Thyroid gland (tissue), 4 donors: ENCODE measurements at regions not wholly inside any gene's neighbourhood (a gene's known extent, or its start where the extent isn't known, plus 50 kb on each side); places are given as distances from the start of the nearest gene placed in this dataset.
A peak's percentile ranks its signal among the peaks of the same experiment; 100 is the strongest.

Source experiments
- DNase-seq, 2 donors: peaks; one replicate each; pipeline ENCODE4 v3.0.0-alpha.2; 2019
- H3K27ac ChIP-seq, 3 donors: fragments of 200-600 bp; sonication (generic); 1 replicate in 2 of 3; 2 replicates in 1 of 3; pipeline ENCODE4 v1.5.1; 2016 to 2019; ENCODE audit warnings: mild to moderate bottlenecking in 1 of 3, moderate library complexity in 1 of 3
- H3K27me3 ChIP-seq: fragments of 200-600 bp; sonication (generic); one replicate; pipeline ENCODE4 v1.5.1; 2019
- H3K36me3 ChIP-seq, 2 donors: fragments of 200-600 bp; sonication (generic); one replicate each; pipeline ENCODE4 v1.5.1; 2016 to 2019
- H3K4me1 ChIP-seq, 2 donors: fragments of 200-600 bp; sonication (generic); one replicate each; pipeline ENCODE4 v1.5.1; 2017 to 2019
- H3K4me3 ChIP-seq, 3 donors: fragments of 200-600 bp; sonication (generic); replicated peaks in 1 of 3; 1 replicate in 2 of 3; 2 replicates in 1 of 3; pipeline ENCODE4 v1.5.1; 2016; ENCODE audit warnings: mild to moderate bottlenecking in 1 of 3
- H3K9me3 ChIP-seq: fragments of 200-600 bp; sonication (generic); one replicate; pipeline ENCODE4 v1.5.1; 2017
- CTCF ChIP-seq, 6 experiments: fragments of 200-600 bp in 3 of 6; fragments of 450-650 bp in 3 of 6; sonication (generic) in 3 of 6; IDR thresholded peaks; one replicate each; pipeline ENCODE4 v1.5.1; 2016 to 2019; ENCODE audit warnings: antibody characterized with exemption in 6 of 6, mild to moderate bottlenecking in 2 of 6, inconsistent platforms in 1 of 6, moderate library complexity in 1 of 6
- POLR2A ChIP-seq, 2 donors: fragments of 450-650 bp; IDR thresholded peaks; one replicate each; pipeline ENCODE4 v1.6.1; 2017; ENCODE audit warnings: antibody characterized with exemption in 2 of 2, mild to moderate bottlenecking in 2 of 2, moderate library complexity in 1 of 2
- WGBS, 2 donors: methylation state at CpG; one replicate each; pipeline ENCODE4 v1.1.5; 2017; 5-methylcytosine and 5-hydroxymethylcytosine counted together
- intact Hi-C: fragments of 100-400 bp; cut with DNase I; formaldehyde crosslinking; loops from one replicate; pipeline ENCODE4 v1.15.1; 2023

GRCh38 chr13:77838271-77838670, 80.4 kb downstream of the EDNRB start:
- WGBS, 2 donors: 87 to 90% methylated on average over 2 of the region's 2 CpGs
- intact Hi-C loops: no loop called here
- H3K36me3 ChIP-seq: no peaks in the 10 kb centered on the region
- peaks cover 1 to 3% of the 10 kb centered on the region in 2 donors for H3K4me1 ChIP-seq
- no peaks in the 10 kb centered on the region for H3K27me3 ChIP-seq
- TF ChIP-seq POLR2A (IDR thresholded peaks at IDR 0.05): no peak
- H3K4me3 ChIP-seq: no peak overlapping the region
- H3K9me3 ChIP-seq: no peaks in the 10 kb centered on the region
- no peak for DNase-seq
- no peak overlapping the region for H3K27ac ChIP-seq

- Histone ChIP-seq H3K36me3 (no peaks in the 10 kb centered on the region), H3K9me3 (no peaks in the 10 kb centered on the region), H3K4me3 (no peak overlapping the region), H3K4me1 (peaks cover 7 to 8% of the 10 kb centered on the region in 2 donors), H3K27ac (no peak overlapping the region), H3K27me3 (no peaks in the 10 kb centered on the region)
- intact Hi-C loops: no loop called here
- 85 to 87% methylated on average over 3 of the region's 3 CpGs for WGBS, 2 donors
- TF ChIP-seq CTCF (IDR thresholded peaks at IDR 0.05) (no peak), POLR2A (IDR thresholded peaks at IDR 0.05) (no peak)
- DNase-seq: no peak
These were observed 82.2 kb downstream of the EDNRB start for GRCh38 chr13:77836423-77836822.

GRCh38 chr13:77833331-77833863, 85.2 kb downstream of the EDNRB start:
- 31 to 39% methylated on average over 2 of the region's 2 CpGs for WGBS, 2 donors
- intact Hi-C loops: no loop called here
- no peaks in the 10 kb centered on the region for H3K9me3 ChIP-seq
- H3K27ac ChIP-seq: no peak overlapping the region
- peaks cover 7 to 8% of the 10 kb centered on the region in 2 donors for H3K4me1 ChIP-seq
- H3K36me3 ChIP-seq: no peaks in the 10 kb centered on the region
- no peak overlapping the region for H3K4me3 ChIP-seq
- DNase-seq: peak in 1 of 2 donors; percentile 2
- H3K27me3 ChIP-seq: no peaks in the 10 kb centered on the region
- no peak for TF ChIP-seq POLR2A (IDR thresholded peaks at IDR 0.05)
- TF ChIP-seq CTCF (IDR thresholded peaks at IDR 0.05): no peak

GRCh38 chr13:77832339-77833100, 86.1 kb downstream of the EDNRB start:
- H3K27ac ChIP-seq: no peak overlapping the region
- WGBS, 2 donors: 93 to 97% methylated on average over 2 of the region's 2 CpGs
- H3K36me3 ChIP-seq: no peaks in the 10 kb centered on the region
- no peak overlapping the region for H3K4me3 ChIP-seq
- H3K27me3 ChIP-seq: no peaks in the 10 kb centered on the region
- no peak for TF ChIP-seq CTCF (IDR thresholded peaks at IDR 0.05)
- no peak for TF ChIP-seq POLR2A (IDR thresholded peaks at IDR 0.05)
- DNase-seq: no peak
- H3K9me3 ChIP-seq: no peaks in the 10 kb centered on the region
- intact Hi-C loops: no loop called here
- peaks cover 7 to 8% of the 10 kb centered on the region in 2 donors for H3K4me1 ChIP-seq

GRCh38 chr13:77831866-77832265, 86.8 kb downstream of the EDNRB start:
- Histone ChIP-seq H3K36me3 (no peaks in the 10 kb centered on the region), H3K4me1 (peaks cover 7 to 8% of the 10 kb centered on the region in 2 donors), H3K4me3 (no peak overlapping the region), H3K9me3 (no peaks in the 10 kb centered on the region), H3K27ac (no peak overlapping the region), H3K27me3 (no peaks in the 10 kb centered on the region)
- TF ChIP-seq POLR2A (IDR thresholded peaks at IDR 0.05): no peak
- TF ChIP-seq CTCF (IDR thresholded peaks at IDR 0.05): no peak
- DNase-seq: no peak
- intact Hi-C loops: no loop called here
- 85 to 92% methylated on average over 5 of the region's 5 CpGs for WGBS, 2 donors
